ENCODE measurements at regions not wholly inside any gene's neighbourhood (a gene's known extent, or its start where the extent isn't known, plus 50 kb on each side); places are given as distances from the start of the nearest gene placed in this dataset.

- H3K4me3 ChIP-seq (ENCODE audit: insufficient read depth, low read length, poor library complexity, severe bottlenecking) = no peak overlapping the region
- no peaks in the 10 kb centered on the region for H4K20me1 ChIP-seq (ENCODE audit: low read depth, low read length)
- H3K9me2 ChIP-seq (replicated peaks; ENCODE audit: insufficient read depth, low read length) = no peaks in the 10 kb centered on the region
- no peaks in the 10 kb centered on the region for H3K79me2 ChIP-seq (ENCODE audit: insufficient read depth, low read length)
- H3K27ac ChIP-seq (ENCODE audit: low read depth, low read length) = no peak overlapping the region
- H3K9ac ChIP-seq (ENCODE audit: low read length) = no peak overlapping the region
- TF ChIP-seq CTCF (IDR thresholded peaks at IDR 0.05; ENCODE audit: insufficient read depth, low read length, poor library complexity, severe bottlenecking) (no peak), EZH2phosphoT487 (conservative IDR thresholded peaks at IDR 0.05; ENCODE audit: low read length) (no peak)
- no peaks in the 10 kb centered on the region for H3F3A ChIP-seq (ENCODE audit: insufficient read depth)
- H3K27me3 ChIP-seq (ENCODE audit: low read length) = no peaks in the 10 kb centered on the region; the same call in 1 of the 2 replicates
- no peaks in the 10 kb centered on the region for H3K36me3 ChIP-seq (ENCODE audit: low read length)
- H3K4me2 ChIP-seq (ENCODE audit: low read depth, low read length, poor library complexity, severe bottlenecking) = no peak overlapping the region
- H2AFZ ChIP-seq (ENCODE audit: low read depth, low read length, severe bottlenecking) = no peak overlapping the region
- H3K9me3 ChIP-seq (ENCODE audit: insufficient read depth, low read length) = no peaks in the 10 kb centered on the region
Observed at GRCh38 chr9:38272710-38273109, 119.8 kb upstream of the ALDH1B1 start.

GRCh38 chr9:38271666-38272241, 120.7 kb upstream of the ALDH1B1 start:
- Histone ChIP-seq H3K9ac (ENCODE audit: low read length) (no peak overlapping the region), H3K4me3 (ENCODE audit: insufficient read depth, low read length, poor library complexity, severe bottlenecking) (no peak overlapping the region), H2AFZ (ENCODE audit: low read depth, low read length, severe bottlenecking) (no peak overlapping the region), H3K27ac (ENCODE audit: low read depth, low read length) (no peak overlapping the region), H3K9me3 (ENCODE audit: insufficient read depth, low read length) (no peaks in the 10 kb centered on the region), H3F3A (ENCODE audit: insufficient read depth) (no peaks in the 10 kb centered on the region), H3K4me2 (ENCODE audit: low read depth, low read length, poor library complexity, severe bottlenecking) (no peak overlapping the region), H3K36me3 (ENCODE audit: low read length) (no peaks in the 10 kb centered on the region), H3K9me2 (replicated peaks; ENCODE audit: insufficient read depth, low read length) (no peaks in the 10 kb centered on the region), H3K79me2 (ENCODE audit: insufficient read depth, low read length) (no peaks in the 10 kb centered on the region), H3K27me3 (ENCODE audit: low read length) (no peaks in the 10 kb centered on the region; the same call in 1 of the 2 replicates), H4K20me1 (ENCODE audit: low read depth, low read length) (no peaks in the 10 kb centered on the region)
- TF ChIP-seq EZH2phosphoT487 (conservative IDR thresholded peaks at IDR 0.05; ENCODE audit: low read length) = no peak
- TF ChIP-seq CTCF (IDR thresholded peaks at IDR 0.05; ENCODE audit: insufficient read depth, low read length, poor library complexity, severe bottlenecking) = no peak

DNA sequence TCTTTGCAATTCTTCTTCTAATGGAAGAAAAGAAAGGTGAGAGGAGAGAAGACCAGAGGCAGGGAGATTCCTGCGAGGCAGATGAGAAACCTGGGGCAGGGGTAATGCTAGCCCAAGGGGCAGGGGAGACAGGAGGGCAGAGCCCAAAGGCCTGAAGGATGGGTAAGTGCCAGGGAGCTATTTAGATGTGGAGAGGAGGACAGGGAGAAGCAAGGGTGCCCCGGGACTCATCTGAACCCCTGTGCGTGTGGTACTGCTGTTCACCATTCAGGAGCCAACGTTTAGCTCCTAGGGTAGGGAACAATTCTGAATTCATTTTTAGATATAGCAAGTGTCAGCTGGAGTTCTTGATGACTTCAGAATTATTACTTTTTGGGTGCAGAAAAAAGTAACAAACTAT, 122.7 kb upstream of the ALDH1B1 start:
- Histone ChIP-seq H3K36me3 (ENCODE audit: low read length) (no peaks in the 10 kb centered on the region), H3K79me2 (ENCODE audit: insufficient read depth, low read length) (no peaks in the 10 kb centered on the region), H3K4me3 (ENCODE audit: insufficient read depth, low read length, poor library complexity, severe bottlenecking) (no peak overlapping the region), H4K20me1 (ENCODE audit: low read depth, low read length) (no peaks in the 10 kb centered on the region), H3K9me3 (ENCODE audit: insufficient read depth, low read length) (no peaks in the 10 kb centered on the region), H3K9me2 (replicated peaks; ENCODE audit: insufficient read depth, low read length) (no peaks in the 10 kb centered on the region), H3F3A (ENCODE audit: insufficient read depth) (no peaks in the 10 kb centered on the region), H3K9ac (ENCODE audit: low read length) (no peak overlapping the region), H3K27me3 (ENCODE audit: low read length) (no peaks in the 10 kb centered on the region), H2AFZ (ENCODE audit: low read depth, low read length, severe bottlenecking) (no peak overlapping the region), H3K4me2 (ENCODE audit: low read depth, low read length, poor library complexity, severe bottlenecking) (no peak overlapping the region), H3K27ac (ENCODE audit: low read depth, low read length) (no peak overlapping the region)
- no peak for TF ChIP-seq CTCF (IDR thresholded peaks at IDR 0.05; ENCODE audit: insufficient read depth, low read length, poor library complexity, severe bottlenecking)
- no peak for TF ChIP-seq EZH2phosphoT487 (conservative IDR thresholded peaks at IDR 0.05; ENCODE audit: low read length)

Data from SU-DHL-6 (cell line).